ENCODE measurements at regions not wholly inside any gene's neighbourhood (a gene's known extent, or its start where the extent isn't known, plus 50 kb on each side); places are given as distances from the start of the nearest gene placed in this dataset.

- Histone ChIP-seq H3K4me3 (no peak overlapping the region), H3K36me3 (ENCODE audit: insufficient read depth) (no peaks in the 10 kb centered on the region), H2AFZ (no peak overlapping the region), H3K27ac (ENCODE audit: low read depth) (no peak overlapping the region), H3K79me2 (replicated peaks; ENCODE audit: insufficient read depth) (no peaks in the 10 kb centered on the region), H3K9me2 (ENCODE audit: insufficient read depth) (no peaks in the 10 kb centered on the region), H3K27me3 (ENCODE audit: insufficient read depth) (no peaks in the 10 kb centered on the region), H3K4me1 (ENCODE audit: insufficient read depth) (no peaks in the 10 kb centered on the region), H3F3A (replicated peaks; ENCODE audit: low read depth) (no peaks in the 10 kb centered on the region), H4K20me1 (replicated peaks; ENCODE audit: insufficient read depth) (no peaks in the 10 kb centered on the region), H3K4me2 (no peak overlapping the region)
- ATAC-seq: no peak
- TF ChIP-seq ZNF331 (CRISPR knock-in tag; IDR thresholded peaks at IDR 0.05; ENCODE audit: low read depth) (no peak), EZH2 (IDR thresholded peaks at IDR 0.05; ENCODE audit: low read depth, unreplicated experiment) (no peak), STAT1 (IDR thresholded peaks at IDR 0.05; ENCODE audit: unreplicated experiment) (no peak)
- Mint-ChIP-seq H3K4me1 (no peaks in the 10 kb centered on the region), H3K9me3 (no peaks in the 10 kb centered on the region), H3K36me3 (ENCODE audit: low read depth) (no peaks in the 10 kb centered on the region), H3K27ac (no peak overlapping the region), H3K4me3 (no peak overlapping the region), H3K27me3 (ENCODE audit: insufficient read depth, low read depth, poor library complexity) (no peaks in the 10 kb centered on the region)
- no peak for DNase-seq (ENCODE audit: low spot score)
Measured at GRCh38 chr7:49333180-49333881, 409.0 kb downstream of the CDC14C start.

GRCh38 chr7:49341849-49342248 is 417.5 kb downstream of the CDC14C start:
- H4K20me1 ChIP-seq (replicated peaks; ENCODE audit: insufficient read depth): no peaks in the 10 kb centered on the region
- H2AFZ ChIP-seq: no peak overlapping the region
- peaks cover 3% of the 10 kb centered on the region; the same call in 2 of the 3 replicates for H3K4me1 Mint-ChIP-seq
- no peak overlapping the region for H3K27ac Mint-ChIP-seq
- no peaks in the 10 kb centered on the region for H3K79me2 ChIP-seq (replicated peaks; ENCODE audit: insufficient read depth)
- ATAC-seq (no peak), DNase-seq (ENCODE audit: low spot score) (no peak)
- H3K4me1 ChIP-seq (ENCODE audit: insufficient read depth): peaks cover 7% of the 10 kb centered on the region
- no peak overlapping the region for H3K4me3 ChIP-seq
- peaks cover 18% of the 10 kb centered on the region; the same call in 2 of the 3 replicates for H3K36me3 Mint-ChIP-seq (ENCODE audit: low read depth)
- no peaks in the 10 kb centered on the region for H3K27me3 ChIP-seq (ENCODE audit: insufficient read depth)
- no peaks in the 10 kb centered on the region for H3K27me3 Mint-ChIP-seq (ENCODE audit: insufficient read depth, low read depth, poor library complexity)
- H3K4me2 ChIP-seq: no peak overlapping the region
- no peak overlapping the region for H3K4me3 Mint-ChIP-seq
- H3F3A ChIP-seq (replicated peaks; ENCODE audit: low read depth): no peaks in the 10 kb centered on the region
- no peaks in the 10 kb centered on the region; the same call in 1 of the 2 replicates for H3K9me2 ChIP-seq (ENCODE audit: insufficient read depth)
- H3K36me3 ChIP-seq (ENCODE audit: insufficient read depth): no peaks in the 10 kb centered on the region
- H3K9me3 Mint-ChIP-seq: peaks cover 18% of the 10 kb centered on the region
- no peak overlapping the region for H3K27ac ChIP-seq (ENCODE audit: low read depth)
- no peak for TF ChIP-seq ZNF462 (CRISPR knock-in tag; IDR thresholded peaks at IDR 0.05)
- TF ChIP-seq NANOG (IDR thresholded peaks at IDR 0.05; ENCODE audit: borderline replicate concordance): no peak
- TF ChIP-seq ZNF114 (CRISPR knock-in tag; IDR thresholded peaks at IDR 0.05): no peak
- TF ChIP-seq CREB1 (CRISPR knock-in tag; IDR thresholded peaks at IDR 0.05; ENCODE audit: low read depth): no peak
- TF ChIP-seq EZH2 (IDR thresholded peaks at IDR 0.05; ENCODE audit: low read depth, unreplicated experiment): no peak
- TF ChIP-seq, protein P1, sequence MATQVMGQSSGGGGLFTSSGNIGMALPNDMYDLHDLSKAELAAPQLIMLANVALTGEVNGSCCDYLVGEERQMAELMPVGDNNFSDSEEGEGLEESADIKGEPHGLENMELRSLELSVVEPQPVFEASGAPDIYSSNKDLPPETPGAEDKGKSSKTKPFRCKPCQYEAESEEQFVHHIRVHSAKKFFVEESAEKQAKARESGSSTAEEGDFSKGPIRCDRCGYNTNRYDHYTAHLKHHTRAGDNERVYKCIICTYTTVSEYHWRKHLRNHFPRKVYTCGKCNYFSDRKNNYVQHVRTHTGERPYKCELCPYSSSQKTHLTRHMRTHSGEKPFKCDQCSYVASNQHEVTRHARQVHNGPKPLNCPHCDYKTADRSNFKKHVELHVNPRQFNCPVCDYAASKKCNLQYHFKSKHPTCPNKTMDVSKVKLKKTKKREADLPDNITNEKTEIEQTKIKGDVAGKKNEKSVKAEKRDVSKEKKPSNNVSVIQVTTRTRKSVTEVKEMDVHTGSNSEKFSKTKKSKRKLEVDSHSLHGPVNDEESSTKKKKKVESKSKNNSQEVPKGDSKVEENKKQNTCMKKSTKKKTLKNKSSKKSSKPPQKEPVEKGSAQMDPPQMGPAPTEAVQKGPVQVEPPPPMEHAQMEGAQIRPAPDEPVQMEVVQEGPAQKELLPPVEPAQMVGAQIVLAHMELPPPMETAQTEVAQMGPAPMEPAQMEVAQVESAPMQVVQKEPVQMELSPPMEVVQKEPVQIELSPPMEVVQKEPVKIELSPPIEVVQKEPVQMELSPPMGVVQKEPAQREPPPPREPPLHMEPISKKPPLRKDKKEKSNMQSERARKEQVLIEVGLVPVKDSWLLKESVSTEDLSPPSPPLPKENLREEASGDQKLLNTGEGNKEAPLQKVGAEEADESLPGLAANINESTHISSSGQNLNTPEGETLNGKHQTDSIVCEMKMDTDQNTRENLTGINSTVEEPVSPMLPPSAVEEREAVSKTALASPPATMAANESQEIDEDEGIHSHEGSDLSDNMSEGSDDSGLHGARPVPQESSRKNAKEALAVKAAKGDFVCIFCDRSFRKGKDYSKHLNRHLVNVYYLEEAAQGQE (IDR thresholded peaks at IDR 0.05; ENCODE audit: unreplicated experiment): no peak
- TF ChIP-seq EZH2phosphoT487 (IDR thresholded peaks at IDR 0.05; ENCODE audit: unreplicated experiment): no peak
- TF ChIP-seq STAT1 (IDR thresholded peaks at IDR 0.05; ENCODE audit: unreplicated experiment): no peak
- no peak for TF ChIP-seq POLR2AphosphoS5 (IDR thresholded peaks at IDR 0.05; ENCODE audit: low read depth)
- TF ChIP-seq, protein P2, sequence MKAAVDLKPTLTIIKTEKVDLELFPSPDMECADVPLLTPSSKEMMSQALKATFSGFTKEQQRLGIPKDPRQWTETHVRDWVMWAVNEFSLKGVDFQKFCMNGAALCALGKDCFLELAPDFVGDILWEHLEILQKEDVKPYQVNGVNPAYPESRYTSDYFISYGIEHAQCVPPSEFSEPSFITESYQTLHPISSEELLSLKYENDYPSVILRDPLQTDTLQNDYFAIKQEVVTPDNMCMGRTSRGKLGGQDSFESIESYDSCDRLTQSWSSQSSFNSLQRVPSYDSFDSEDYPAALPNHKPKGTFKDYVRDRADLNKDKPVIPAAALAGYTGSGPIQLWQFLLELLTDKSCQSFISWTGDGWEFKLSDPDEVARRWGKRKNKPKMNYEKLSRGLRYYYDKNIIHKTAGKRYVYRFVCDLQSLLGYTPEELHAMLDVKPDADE (IDR thresholded peaks at IDR 0.05): no peak

All from GM23338 (cell line).